Loucy (cell line): ENCODE measurements at regions not wholly inside any gene's neighbourhood (a gene's known extent, or its start where the extent isn't known, plus 50 kb on each side); places are given as distances from the start of the nearest gene placed in this dataset.

Source experiments
- H2AFZ ChIP-seq: fragments of 200-600 bp; sonication (generic); 2 replicates; pipeline ENCODE4 v1.6.0; 2016; ENCODE audit warnings: antibody characterized with exemption, mild to moderate bottlenecking, low read length, moderate library complexity
- H3F3A ChIP-seq: fragments of 200-600 bp; 2 replicates; pipeline ENCODE4 v1.6.0; 2016; ENCODE audit warnings: antibody characterized with exemption, low read depth, mild to moderate bottlenecking
- H3K27me3 ChIP-seq: fragments of 200-600 bp; sonication (generic); 2 replicates; pipeline ENCODE4 v1.6.1; 2014; ENCODE audit warnings: low read length, mild to moderate bottlenecking; ENCODE audit not compliant: insufficient read depth, poor library complexity, severe bottlenecking
- H3K36me3 ChIP-seq: fragments of 200-600 bp; sonication (generic); 2 replicates; pipeline ENCODE4 v1.6.1; 2016; ENCODE audit warnings: low read length; ENCODE audit not compliant: insufficient read depth
- H3K4me1 ChIP-seq: fragments of 200-600 bp; sonication (generic); 2 replicates; pipeline ENCODE4 v1.5.1; 2014; ENCODE audit warnings: low read length, mild to moderate bottlenecking; ENCODE audit not compliant: insufficient read depth, poor library complexity, severe bottlenecking
- H3K4me2 ChIP-seq: fragments of 200-600 bp; sonication (generic); 2 replicates; pipeline ENCODE4 v1.6.0; 2014; ENCODE audit warnings: antibody characterized with exemption, low read length, low read depth, mild to moderate bottlenecking; ENCODE audit not compliant: poor library complexity, severe bottlenecking
- H3K4me3 ChIP-seq: fragments of 200-600 bp; sonication (generic); 2 replicates; pipeline ENCODE4 v1.5.1; 2014; ENCODE audit warnings: low read length, mild to moderate bottlenecking, mixed read lengths; ENCODE audit not compliant: poor library complexity, severe bottlenecking
- H3K79me2 ChIP-seq: fragments of 200-600 bp; sonication (generic); 2 replicates; pipeline ENCODE4 v1.6.1; 2014; ENCODE audit warnings: low read length; ENCODE audit not compliant: insufficient read depth
- H3K9ac ChIP-seq: fragments of 200-600 bp; sonication (generic); 2 replicates; pipeline ENCODE4 v1.6.0; 2014; ENCODE audit warnings: mild to moderate bottlenecking, low read depth, low read length, moderate library complexity; ENCODE audit not compliant: poor library complexity, severe bottlenecking
- H3K9me2 ChIP-seq: fragments of 200-600 bp; sonication (generic); replicated peaks from 2 replicates; pipeline ENCODE4 v1.6.1; 2016; ENCODE audit warnings: low read depth, low read length, mixed read lengths
- H3K9me3 ChIP-seq: fragments of 200-600 bp; sonication (generic); 2 replicates; pipeline ENCODE4 v1.6.1; 2014; ENCODE audit warnings: mild to moderate bottlenecking, antibody characterized with exemption, low read length, low read depth; ENCODE audit not compliant: insufficient read depth
- H4K20me1 ChIP-seq: fragments of 200-600 bp; sonication (generic); 2 replicates; pipeline ENCODE4 v1.6.0; 2014; ENCODE audit warnings: antibody characterized with exemption, low read length, mild to moderate bottlenecking; ENCODE audit not compliant: insufficient read depth, poor library complexity, severe bottlenecking
- EZH2phosphoT487 ChIP-seq: fragments of 200-600 bp; IDR thresholded peaks from 2 replicates; pipeline ENCODE4 v1.6.1; 2018; ENCODE audit warnings: antibody characterized with exemption, mild to moderate bottlenecking, moderate library complexity, borderline replicate concordance
- TF ChIP-seq, protein P1 (sequence below): fragments of 200-600 bp; sonication (generic); conservative IDR thresholded peaks from 2 replicates; pipeline ENCODE4 v1.5.1; 2014; ENCODE audit warnings: mild to moderate bottlenecking, antibody characterized with exemption, low read length

- no peaks in the 10 kb centered on the region for H3K79me2 ChIP-seq
- no peaks in the 10 kb centered on the region for H3K9me2 ChIP-seq
- H3K9ac ChIP-seq: no peak overlapping the region
- H3K9me3 ChIP-seq: no peaks in the 10 kb centered on the region
- no peak overlapping the region for H2AFZ ChIP-seq
- H3K4me2 ChIP-seq: no peak overlapping the region
- H3K36me3 ChIP-seq: no peaks in the 10 kb centered on the region
- H3K27me3 ChIP-seq: no peaks in the 10 kb centered on the region
- no peaks in the 10 kb centered on the region for H4K20me1 ChIP-seq
- TF ChIP-seq EZH2phosphoT487: no peak
- TF ChIP-seq, protein P1, sequence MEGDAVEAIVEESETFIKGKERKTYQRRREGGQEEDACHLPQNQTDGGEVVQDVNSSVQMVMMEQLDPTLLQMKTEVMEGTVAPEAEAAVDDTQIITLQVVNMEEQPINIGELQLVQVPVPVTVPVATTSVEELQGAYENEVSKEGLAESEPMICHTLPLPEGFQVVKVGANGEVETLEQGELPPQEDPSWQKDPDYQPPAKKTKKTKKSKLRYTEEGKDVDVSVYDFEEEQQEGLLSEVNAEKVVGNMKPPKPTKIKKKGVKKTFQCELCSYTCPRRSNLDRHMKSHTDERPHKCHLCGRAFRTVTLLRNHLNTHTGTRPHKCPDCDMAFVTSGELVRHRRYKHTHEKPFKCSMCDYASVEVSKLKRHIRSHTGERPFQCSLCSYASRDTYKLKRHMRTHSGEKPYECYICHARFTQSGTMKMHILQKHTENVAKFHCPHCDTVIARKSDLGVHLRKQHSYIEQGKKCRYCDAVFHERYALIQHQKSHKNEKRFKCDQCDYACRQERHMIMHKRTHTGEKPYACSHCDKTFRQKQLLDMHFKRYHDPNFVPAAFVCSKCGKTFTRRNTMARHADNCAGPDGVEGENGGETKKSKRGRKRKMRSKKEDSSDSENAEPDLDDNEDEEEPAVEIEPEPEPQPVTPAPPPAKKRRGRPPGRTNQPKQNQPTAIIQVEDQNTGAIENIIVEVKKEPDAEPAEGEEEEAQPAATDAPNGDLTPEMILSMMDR: no peak
- H3K4me1 ChIP-seq: peaks cover 6% of the 10 kb centered on the region
- no peak overlapping the region for H3K4me3 ChIP-seq
- H3F3A ChIP-seq: no peaks in the 10 kb centered on the region
Observed at GRCh38 chr1:184823080-184823479, 68.4 kb upstream of the EDEM3 start.

- H3K9me3 ChIP-seq: no peaks in the 10 kb centered on the region
- H3K36me3 ChIP-seq: no peaks in the 10 kb centered on the region
- H3F3A ChIP-seq: no peaks in the 10 kb centered on the region
- no peak overlapping the region for H3K4me2 ChIP-seq
- no peaks in the 10 kb centered on the region for H3K27me3 ChIP-seq
- no peaks in the 10 kb centered on the region for H3K79me2 ChIP-seq
- H3K4me1 ChIP-seq: peaks cover 6% of the 10 kb centered on the region
- TF ChIP-seq, protein P1: no peak
- no peak for TF ChIP-seq EZH2phosphoT487
- no peaks in the 10 kb centered on the region for H4K20me1 ChIP-seq
- H3K9me2 ChIP-seq: no peaks in the 10 kb centered on the region
- no peak overlapping the region for H3K4me3 ChIP-seq
- H2AFZ ChIP-seq: no peak overlapping the region
- H3K9ac ChIP-seq: no peak overlapping the region
Observed at GRCh38 chr1:184822267-184822666, 67.6 kb upstream of the EDEM3 start.

- no peak overlapping the region for H3K9ac ChIP-seq
- TF ChIP-seq, protein P1: no peak
- TF ChIP-seq EZH2phosphoT487: no peak
- no peaks in the 10 kb centered on the region for H3K79me2 ChIP-seq
Observed at GRCh38 chr1:184821658-184822057, 67.0 kb upstream of the EDEM3 start.

More at GRCh38 chr1:184821658-184822057, 67.0 kb upstream of the EDEM3 start:
- Histone ChIP-seq H3K9me3 (no peaks in the 10 kb centered on the region), H3K4me3 (no peak overlapping the region), H3K36me3 (no peaks in the 10 kb centered on the region), H3F3A (no peaks in the 10 kb centered on the region), H3K4me1 (peaks cover 6% of the 10 kb centered on the region), H2AFZ (no peak overlapping the region), H4K20me1 (no peaks in the 10 kb centered on the region), H3K4me2 (no peak overlapping the region), H3K9me2 (no peaks in the 10 kb centered on the region), H3K27me3 (no peaks in the 10 kb centered on the region)
